Stimulated activated naive B cell treated with anti-CD40 and anti-IgM and Interleukin-4, amounts not matched to agents 10 μg/mL and 1 μg/mL and 100 μg/mL, for 72 hours (primary cell): ENCODE measurements at regions not wholly inside any gene's neighbourhood (a gene's known extent, or its start where the extent isn't known, plus 50 kb on each side); places are given as distances from the start of the nearest gene placed in this dataset.
A peak's percentile ranks its signal among the peaks of the same experiment; 100 is the strongest.
"Not testable (repeated sequence)": the region's sequence is repeated elsewhere in the genome, so short reads cannot be mapped to it uniquely, and the experiment has no call there.

Experiments
- ATAC-seq, 2 donors: fragments of 150-1000 bp; cut with Tn5 transposase; replicated peaks; 2 replicates each; pipeline ENCODE4 v1.10.0; 2021; ENCODE audit warnings: moderate library complexity in 1 of 2
- DNase-seq: peaks from one replicate; pipeline ENCODE4 v3.0.0; 2021
- H3K27ac Mint-ChIP-seq: one replicate; pipeline ENCODE4 v1.8.0; 2022; ENCODE audit warnings: mild to moderate bottlenecking, mixed read lengths
- H3K27me3 Mint-ChIP-seq, 2 donors: one replicate each; pipeline ENCODE4 v1.8.0; 2022; ENCODE audit warnings: mixed read lengths in 2 of 2
- H3K36me3 Mint-ChIP-seq, 2 donors: one replicate each; pipeline ENCODE4 v1.8.0; 2022; ENCODE audit warnings: mixed read lengths in 2 of 2, mild to moderate bottlenecking in 1 of 2
- H3K4me1 Mint-ChIP-seq, 2 donors: one replicate each; pipeline ENCODE4 v1.8.0; 2022; ENCODE audit warnings: mixed read lengths in 2 of 2, mild to moderate bottlenecking in 1 of 2
- H3K4me3 Mint-ChIP-seq, 2 donors: one replicate each; pipeline ENCODE4 v1.8.0; 2022; ENCODE audit warnings: mild to moderate bottlenecking in 2 of 2, mixed read lengths in 2 of 2, moderate library complexity in 1 of 2
- H3K9me3 Mint-ChIP-seq, 2 donors: one replicate each; pipeline ENCODE4 v1.8.0; 2022; ENCODE audit warnings: mixed read lengths in 2 of 2, mild to moderate bottlenecking in 1 of 2

GRCh38 chrX:47776292-47777006 is 60.3 kb upstream of the ZNF81 start:
- Mint-ChIP-seq H3K27ac (no peak overlapping the region), H3K36me3 (no peaks in the 10 kb centered on the region), H3K9me3 (no peaks in the 10 kb centered on the region), H3K27me3 (peaks cover 16 to 18% of the 10 kb centered on the region in 2 donors), H3K4me1 (no peaks in the 10 kb centered on the region), H3K4me3 (no peak overlapping the region)
- ATAC-seq = no peak
- no peak for DNase-seq

- ATAC-seq = no peak
- Mint-ChIP-seq H3K27ac (no peak overlapping the region), H3K27me3 (peaks cover 22 to 25% of the 10 kb centered on the region in 2 donors), H3K4me1 (no peaks in the 10 kb centered on the region), H3K36me3 (peaks cover 3% of the 10 kb centered on the region in 2 donors), H3K4me3 (no peak overlapping the region), H3K9me3 (peaks cover 3 to 5% of the 10 kb centered on the region in 2 donors)
- no peak for DNase-seq
Measured at GRCh38 chrX:47772764-47773163, 63.9 kb upstream of the ZNF81 start.

- peaks cover 3% of the 10 kb centered on the region in 2 donors for H3K36me3 Mint-ChIP-seq
Measured at GRCh38 chrX:47771473-47771872, 65.2 kb upstream of the ZNF81 start.

GRCh38 chrX:47762826-47763225 is 73.9 kb upstream of the ZNF81 start:
- H3K27ac Mint-ChIP-seq, H3K9me3 Mint-ChIP-seq, ATAC-seq, H3K36me3 Mint-ChIP-seq, H3K4me3 Mint-ChIP-seq, H3K4me1 Mint-ChIP-seq, DNase-seq: not testable (repeated sequence)
- peaks cover 0 to 12% of the 10 kb centered on the region in 2 donors for H3K27me3 Mint-ChIP-seq

More at GRCh38 chrX:47771473-47771872, 65.2 kb upstream of the ZNF81 start:
- H3K27ac Mint-ChIP-seq = no peak overlapping the region
- ATAC-seq = no peak
- peaks cover 3 to 5% of the 10 kb centered on the region in 2 donors for H3K9me3 Mint-ChIP-seq
- H3K4me1 Mint-ChIP-seq = no peaks in the 10 kb centered on the region
- H3K27me3 Mint-ChIP-seq = peaks cover 23 to 25% of the 10 kb centered on the region in 2 donors
- no peak for DNase-seq
- no peak overlapping the region for H3K4me3 Mint-ChIP-seq

GRCh38 chrX:47752685-47753084 is 84.0 kb upstream of the ZNF81 start:
- DNase-seq = no peak
- Mint-ChIP-seq H3K27ac (no peak overlapping the region), H3K4me1 (peaks cover 0 to 5% of the 10 kb centered on the region in 2 donors), H3K36me3 (no peaks in the 10 kb centered on the region), H3K9me3 (no peaks in the 10 kb centered on the region), H3K4me3 (no peak overlapping the region), H3K27me3 (peaks cover 0 to 49% of the 10 kb centered on the region in 2 donors)
- ATAC-seq = no peak

GRCh38 chrX:47751670-47752069 is 85.0 kb upstream of the ZNF81 start:
- H3K9me3 Mint-ChIP-seq = no peaks in the 10 kb centered on the region
- no peak overlapping the region for H3K27ac Mint-ChIP-seq
- no peak for DNase-seq
- ATAC-seq = peak; percentile 44 to 47
- peaks cover 0 to 5% of the 10 kb centered on the region in 2 donors for H3K4me1 Mint-ChIP-seq
- H3K36me3 Mint-ChIP-seq = no peaks in the 10 kb centered on the region
- no peak overlapping the region for H3K4me3 Mint-ChIP-seq
- peaks cover 0 to 50% of the 10 kb centered on the region in 2 donors for H3K27me3 Mint-ChIP-seq

- Mint-ChIP-seq H3K36me3 (no peaks in the 10 kb centered on the region), H3K9me3 (no peaks in the 10 kb centered on the region), H3K4me1 (peaks cover 0 to 5% of the 10 kb centered on the region in 2 donors), H3K27ac (no peak overlapping the region), H3K4me3 (no peak overlapping the region), H3K27me3 (peaks cover 5 to 35% of the 10 kb centered on the region in 2 donors)
- ATAC-seq = peak in 1 of 2 donors; percentile 59
- no peak for DNase-seq
Measured at GRCh38 chrX:47749185-47749967, 87.3 kb upstream of the ZNF81 start.

- peaks cover 5 to 29% of the 10 kb centered on the region in 2 donors for H3K27me3 Mint-ChIP-seq
- DNase-seq = no peak
- ATAC-seq = no peak
- no peak overlapping the region for H3K27ac Mint-ChIP-seq
- H3K9me3 Mint-ChIP-seq = no peaks in the 10 kb centered on the region
- peaks cover 0 to 5% of the 10 kb centered on the region in 2 donors for H3K4me1 Mint-ChIP-seq
- no peak overlapping the region for H3K4me3 Mint-ChIP-seq
- H3K36me3 Mint-ChIP-seq = no peaks in the 10 kb centered on the region
Measured at GRCh38 chrX:47748576-47748975, 88.1 kb upstream of the ZNF81 start.

- Mint-ChIP-seq H3K27ac (no peak overlapping the region), H3K4me1 (peaks cover 0 to 4% of the 10 kb centered on the region in 2 donors), H3K4me3 (no peak overlapping the region), H3K27me3 (peaks cover 5 to 29% of the 10 kb centered on the region in 2 donors), H3K9me3 (no peaks in the 10 kb centered on the region), H3K36me3 (no peaks in the 10 kb centered on the region)
- DNase-seq (no peak), ATAC-seq (no peak)
Measured at GRCh38 chrX:47746446-47746845, 87.5 kb upstream of the UXT start.

- DNase-seq (no peak), ATAC-seq (no peak)
- Mint-ChIP-seq H3K4me3 (no peak overlapping the region), H3K36me3 (no peaks in the 10 kb centered on the region), H3K27ac (no peak overlapping the region), H3K4me1 (peaks cover 0 to 3% of the 10 kb centered on the region in 2 donors), H3K9me3 (no peaks in the 10 kb centered on the region), H3K27me3 (peaks cover 5 to 28% of the 10 kb centered on the region in 2 donors)
Measured at GRCh38 chrX:47745416-47745815, 86.4 kb upstream of the UXT start.

- Mint-ChIP-seq H3K4me3 (no peak overlapping the region), H3K27ac (no peak overlapping the region), H3K9me3 (no peaks in the 10 kb centered on the region), H3K36me3 (no peaks in the 10 kb centered on the region), H3K4me1 (no peaks in the 10 kb centered on the region), H3K27me3 (peaks cover 5 to 11% of the 10 kb centered on the region in 2 donors)
- DNase-seq (no peak), ATAC-seq (no peak)
Measured at GRCh38 chrX:47743504-47743903, 84.5 kb upstream of the UXT start.

- H3K27me3 Mint-ChIP-seq, H3K36me3 Mint-ChIP-seq, ATAC-seq, H3K9me3 Mint-ChIP-seq, H3K27ac Mint-ChIP-seq, DNase-seq, H3K4me3 Mint-ChIP-seq, H3K4me1 Mint-ChIP-seq: not testable (repeated sequence)
Measured at GRCh38 chrX:47738870-47739269, 79.9 kb upstream of the UXT start.

GRCh38 chrX:47723689-47724088 is 64.7 kb upstream of the UXT start:
- H3K4me3 Mint-ChIP-seq = no peak overlapping the region
- DNase-seq = no peak
- H3K9me3 Mint-ChIP-seq = peaks cover 0 to 2% of the 10 kb centered on the region in 2 donors
- peaks cover 21 to 27% of the 10 kb centered on the region in 2 donors for H3K27me3 Mint-ChIP-seq
- no peak overlapping the region for H3K27ac Mint-ChIP-seq
- H3K4me1 Mint-ChIP-seq = no peaks in the 10 kb centered on the region
- ATAC-seq = no peak
- no peaks in the 10 kb centered on the region for H3K36me3 Mint-ChIP-seq

- DNase-seq (no peak), ATAC-seq (no peak)
- no peak overlapping the region for H3K4me3 Mint-ChIP-seq
- peaks cover 0 to 2% of the 10 kb centered on the region in 2 donors for H3K9me3 Mint-ChIP-seq
- no peaks in the 10 kb centered on the region for H3K4me1 Mint-ChIP-seq
- no peaks in the 10 kb centered on the region for H3K36me3 Mint-ChIP-seq
- no peak overlapping the region for H3K27ac Mint-ChIP-seq
- H3K27me3 Mint-ChIP-seq = peaks cover 21 to 27% of the 10 kb centered on the region in 2 donors
Measured at GRCh38 chrX:47723083-47723482, 64.1 kb upstream of the UXT start.

- no peaks in the 10 kb centered on the region for H3K4me1 Mint-ChIP-seq
- no peak overlapping the region for H3K27ac Mint-ChIP-seq
- H3K9me3 Mint-ChIP-seq = peaks cover 0 to 2% of the 10 kb centered on the region in 2 donors
- no peak for ATAC-seq
- no peak overlapping the region for H3K4me3 Mint-ChIP-seq
- no peak for DNase-seq
- no peaks in the 10 kb centered on the region for H3K36me3 Mint-ChIP-seq
- peaks cover 21 to 27% of the 10 kb centered on the region in 2 donors for H3K27me3 Mint-ChIP-seq
Measured at GRCh38 chrX:47722260-47722659, 63.3 kb upstream of the UXT start.
